ENCODE measurements at regions not wholly inside any gene's neighbourhood (a gene's known extent, or its start where the extent isn't known, plus 50 kb on each side); places are given as distances from the start of the nearest gene placed in this dataset.
"Not testable (repeated sequence)": the region's sequence is repeated elsewhere in the genome, so short reads cannot be mapped to it uniquely, and the experiment has no call there.

DNA sequence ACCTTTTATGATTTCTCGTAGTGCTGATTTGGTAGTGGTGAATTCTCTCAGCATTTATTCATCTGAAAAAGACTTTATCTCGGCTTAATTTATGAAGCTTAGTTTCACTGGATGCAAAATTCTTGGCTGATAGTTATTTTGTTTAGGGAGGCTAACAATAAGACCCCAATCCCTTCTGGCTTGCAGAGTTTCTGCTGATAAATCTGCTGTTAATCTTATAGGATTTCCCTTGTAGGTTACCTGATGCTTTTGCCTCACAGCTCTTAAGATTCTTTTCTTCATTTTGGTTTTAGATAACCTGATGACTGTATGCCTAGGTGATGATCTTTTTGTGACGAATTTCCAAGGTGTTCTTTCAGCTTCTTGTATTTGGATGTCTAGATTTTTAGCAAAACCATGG, 388.7 kb downstream of the UTRN start (continued):
- no peak for TF ChIP-seq CTCF (conservative IDR thresholded peaks at IDR 0.05; ENCODE audit: low read depth in 2 of 2)
- no peak for TF ChIP-seq EZH2 (IDR thresholded peaks at IDR 0.05; ENCODE audit: low read depth, unreplicated experiment)
- no peak for TF ChIP-seq NANOG (IDR thresholded peaks at IDR 0.05; ENCODE audit: borderline replicate concordance)
- no peak for TF ChIP-seq ZNF331 (CRISPR knock-in tag; IDR thresholded peaks at IDR 0.05; ENCODE audit: low read depth)
- TF ChIP-seq JUNB (IDR thresholded peaks at IDR 0.05; ENCODE audit: unreplicated experiment) = no peak
- TF ChIP-seq CREB1 (CRISPR knock-in tag; IDR thresholded peaks at IDR 0.05; ENCODE audit: low read depth) = no peak
- TF ChIP-seq, protein P1, sequence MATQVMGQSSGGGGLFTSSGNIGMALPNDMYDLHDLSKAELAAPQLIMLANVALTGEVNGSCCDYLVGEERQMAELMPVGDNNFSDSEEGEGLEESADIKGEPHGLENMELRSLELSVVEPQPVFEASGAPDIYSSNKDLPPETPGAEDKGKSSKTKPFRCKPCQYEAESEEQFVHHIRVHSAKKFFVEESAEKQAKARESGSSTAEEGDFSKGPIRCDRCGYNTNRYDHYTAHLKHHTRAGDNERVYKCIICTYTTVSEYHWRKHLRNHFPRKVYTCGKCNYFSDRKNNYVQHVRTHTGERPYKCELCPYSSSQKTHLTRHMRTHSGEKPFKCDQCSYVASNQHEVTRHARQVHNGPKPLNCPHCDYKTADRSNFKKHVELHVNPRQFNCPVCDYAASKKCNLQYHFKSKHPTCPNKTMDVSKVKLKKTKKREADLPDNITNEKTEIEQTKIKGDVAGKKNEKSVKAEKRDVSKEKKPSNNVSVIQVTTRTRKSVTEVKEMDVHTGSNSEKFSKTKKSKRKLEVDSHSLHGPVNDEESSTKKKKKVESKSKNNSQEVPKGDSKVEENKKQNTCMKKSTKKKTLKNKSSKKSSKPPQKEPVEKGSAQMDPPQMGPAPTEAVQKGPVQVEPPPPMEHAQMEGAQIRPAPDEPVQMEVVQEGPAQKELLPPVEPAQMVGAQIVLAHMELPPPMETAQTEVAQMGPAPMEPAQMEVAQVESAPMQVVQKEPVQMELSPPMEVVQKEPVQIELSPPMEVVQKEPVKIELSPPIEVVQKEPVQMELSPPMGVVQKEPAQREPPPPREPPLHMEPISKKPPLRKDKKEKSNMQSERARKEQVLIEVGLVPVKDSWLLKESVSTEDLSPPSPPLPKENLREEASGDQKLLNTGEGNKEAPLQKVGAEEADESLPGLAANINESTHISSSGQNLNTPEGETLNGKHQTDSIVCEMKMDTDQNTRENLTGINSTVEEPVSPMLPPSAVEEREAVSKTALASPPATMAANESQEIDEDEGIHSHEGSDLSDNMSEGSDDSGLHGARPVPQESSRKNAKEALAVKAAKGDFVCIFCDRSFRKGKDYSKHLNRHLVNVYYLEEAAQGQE (IDR thresholded peaks at IDR 0.05; ENCODE audit: unreplicated experiment) = no peak

DNA sequence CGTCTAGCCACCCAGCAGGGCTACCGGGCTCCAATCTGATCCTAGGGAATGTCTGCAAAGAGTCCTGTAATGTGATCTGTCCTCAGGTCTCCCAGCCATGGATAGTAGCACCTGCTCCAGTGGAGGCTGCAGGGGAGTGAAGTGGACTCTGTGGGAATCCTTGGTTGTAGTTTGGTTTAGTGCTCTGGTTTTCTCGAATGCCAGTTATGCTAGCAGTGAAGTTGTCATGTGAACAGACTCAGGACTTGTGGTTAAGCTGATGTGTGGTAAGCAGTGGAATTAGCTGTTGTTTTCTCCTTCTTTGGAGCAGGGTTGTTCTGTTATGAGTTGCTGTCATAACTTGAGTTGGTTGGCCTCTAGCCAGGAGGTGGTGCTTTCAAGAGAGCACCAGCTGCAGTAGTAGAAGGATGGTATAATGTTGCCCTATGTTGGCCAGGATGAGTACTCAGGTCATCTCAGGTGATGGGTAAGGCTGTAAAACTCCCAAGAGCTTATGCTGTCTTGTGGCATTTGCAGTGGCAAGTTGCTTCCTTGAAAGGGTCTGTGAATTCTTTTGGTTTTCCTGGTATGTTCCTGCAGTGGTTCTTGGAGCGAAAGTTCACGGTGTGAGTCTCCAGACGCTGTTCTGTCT, 390.2 kb downstream of the UTRN start:
- Histone ChIP-seq H3K79me2 (replicated peaks; ENCODE audit: insufficient read depth) (peaks cover 62% of the 10 kb centered on the region), H3K27ac (ENCODE audit: low read depth) (no peak overlapping the region), H3K4me2 (no peak overlapping the region), H3F3A (replicated peaks; ENCODE audit: low read depth) (no peaks in the 10 kb centered on the region), H4K20me1 (replicated peaks; ENCODE audit: insufficient read depth) (no peaks in the 10 kb centered on the region), H3K9me2 (ENCODE audit: insufficient read depth) (no peaks in the 10 kb centered on the region), H3K36me3 (ENCODE audit: insufficient read depth) (peaks cover 23% of the 10 kb centered on the region; the same call in 1 of the 2 replicates), H3K27me3 (ENCODE audit: insufficient read depth) (no peaks in the 10 kb centered on the region), H2AFZ (no peak overlapping the region), H3K4me1 (ENCODE audit: insufficient read depth) (no peaks in the 10 kb centered on the region), H3K4me3 (no peak overlapping the region)
- no peak overlapping the region for H3K4me3 Mint-ChIP-seq
- no peaks in the 10 kb centered on the region for H3K4me1 Mint-ChIP-seq
- H3K27ac Mint-ChIP-seq = no peak overlapping the region
- no peak for TF ChIP-seq CREB1 (CRISPR knock-in tag; IDR thresholded peaks at IDR 0.05; ENCODE audit: low read depth)
- TF ChIP-seq JUNB (IDR thresholded peaks at IDR 0.05; ENCODE audit: unreplicated experiment) = no peak
- no peak for TF ChIP-seq EZH2phosphoT487 (IDR thresholded peaks at IDR 0.05; ENCODE audit: unreplicated experiment)
- H3K27me3 Mint-ChIP-seq (ENCODE audit: insufficient read depth, low read depth, poor library complexity) = no peaks in the 10 kb centered on the region
- peaks cover 20% of the 10 kb centered on the region; the same call in 2 of the 3 replicates for H3K9me3 Mint-ChIP-seq
- H3K36me3 Mint-ChIP-seq (ENCODE audit: low read depth) = peaks cover 37% of the 10 kb centered on the region; the same call in 2 of the 3 replicates
- ATAC-seq (no peak), DNase-seq (ENCODE audit: low spot score) (no peak)

GRCh38 chr6:144676310-144676709, 391.2 kb downstream of the UTRN start:
- not testable (repeated sequence) for H3K4me1 Mint-ChIP-seq; H3K27me3 ChIP-seq (ENCODE audit: insufficient read depth); H3K4me2 ChIP-seq; H3K4me3 ChIP-seq; H3K4me3 Mint-ChIP-seq; DNase-seq (ENCODE audit: low spot score); H2AFZ ChIP-seq; ATAC-seq; H4K20me1 ChIP-seq (replicated peaks; ENCODE audit: insufficient read depth); H3F3A ChIP-seq (replicated peaks; ENCODE audit: low read depth); H3K27ac Mint-ChIP-seq; H3K9me2 ChIP-seq (ENCODE audit: insufficient read depth); H3K27me3 Mint-ChIP-seq (ENCODE audit: insufficient read depth, low read depth, poor library complexity); H3K4me1 ChIP-seq (ENCODE audit: insufficient read depth); H3K27ac ChIP-seq (ENCODE audit: low read depth)
- peaks cover 16% of the 10 kb centered on the region; the same call in 2 of the 3 replicates for H3K9me3 Mint-ChIP-seq
- Histone ChIP-seq H3K36me3 (ENCODE audit: insufficient read depth) (peaks cover 15% of the 10 kb centered on the region; the same call in 1 of the 2 replicates), H3K79me2 (replicated peaks; ENCODE audit: insufficient read depth) (peaks cover 53% of the 10 kb centered on the region)
- H3K36me3 Mint-ChIP-seq (ENCODE audit: low read depth) = peaks cover 36% of the 10 kb centered on the region

DNA sequence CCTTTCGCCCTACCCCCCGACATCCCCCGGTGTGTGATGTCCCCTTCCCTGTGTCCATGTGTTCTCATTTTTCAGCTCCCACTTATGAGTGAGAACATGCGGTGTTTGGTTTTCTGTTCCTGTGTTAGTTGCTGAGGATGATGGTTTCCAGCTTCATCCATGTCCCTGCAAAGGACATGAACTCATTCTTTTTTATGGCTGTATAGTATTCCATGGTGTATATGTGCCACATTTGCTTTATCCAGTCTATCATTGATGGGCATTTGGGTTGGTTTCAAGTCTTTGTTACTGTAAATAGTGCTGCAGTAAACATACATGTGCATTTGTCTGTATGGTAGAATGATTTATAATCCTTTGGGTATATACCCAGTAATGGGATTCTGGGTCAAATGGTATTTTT, 392.1 kb downstream of the UTRN start:
- not testable (repeated sequence) for H3K4me1 ChIP-seq (ENCODE audit: insufficient read depth); H2AFZ ChIP-seq; ATAC-seq; DNase-seq (ENCODE audit: low spot score); H3K27me3 ChIP-seq (ENCODE audit: insufficient read depth); H4K20me1 ChIP-seq (replicated peaks; ENCODE audit: insufficient read depth); H3K27me3 Mint-ChIP-seq (ENCODE audit: insufficient read depth, low read depth, poor library complexity); H3K4me1 Mint-ChIP-seq; H3K4me2 ChIP-seq; H3K9me2 ChIP-seq (ENCODE audit: insufficient read depth); H3K27ac Mint-ChIP-seq; H3K4me3 ChIP-seq; H3F3A ChIP-seq (replicated peaks; ENCODE audit: low read depth); H3K27ac ChIP-seq (ENCODE audit: low read depth); H3K4me3 Mint-ChIP-seq
- Histone ChIP-seq H3K36me3 (ENCODE audit: insufficient read depth) (peaks cover 15% of the 10 kb centered on the region; the same call in 1 of the 2 replicates), H3K79me2 (replicated peaks; ENCODE audit: insufficient read depth) (peaks cover 43% of the 10 kb centered on the region)
- Mint-ChIP-seq H3K36me3 (ENCODE audit: low read depth) (peaks cover 36% of the 10 kb centered on the region), H3K9me3 (peaks cover 16% of the 10 kb centered on the region; the same call in 2 of the 3 replicates)

All from GM23338 (cell line).